ENCODE measurements at regions not wholly inside any gene's neighbourhood (a gene's known extent, or its start where the extent isn't known, plus 50 kb on each side); places are given as distances from the start of the nearest gene placed in this dataset.

- no peaks in the 10 kb centered on the region for H4K20me1 ChIP-seq (ENCODE audit: insufficient read depth, low read length)
- no peak for DNase-seq (ENCODE audit: low spot score)
- no peak overlapping the region for H2AFZ ChIP-seq (ENCODE audit: low read length)
- H3K9me3 ChIP-seq (ENCODE audit: low read length): no peaks in the 10 kb centered on the region
- no peaks in the 10 kb centered on the region for H3K4me1 ChIP-seq (ENCODE audit: insufficient read depth, low read length, poor library complexity, severe bottlenecking)
- H3K79me2 ChIP-seq (ENCODE audit: insufficient read depth, low read depth, low read length): no peaks in the 10 kb centered on the region
- no peaks in the 10 kb centered on the region for H3K9me2 ChIP-seq (ENCODE audit: insufficient read depth, low read length)
- no peak overlapping the region for H3K4me3 ChIP-seq (ENCODE audit: low read depth, low read length, poor library complexity, severe bottlenecking)
- H3K4me2 ChIP-seq (ENCODE audit: low read length): no peak overlapping the region
- no TSS peak for BruUV-seq (replicated peaks)
- ChIA-PET POLR2A (no interaction called here), CTCF (ENCODE audit: unreplicated experiment) (no interaction called here)
- H3K27ac ChIP-seq (ENCODE audit: low read depth, low read length, poor library complexity, severe bottlenecking): no peak overlapping the region
- intact Hi-C loops (cut with micrococcal nuclease; ENCODE audit: unreplicated experiment): no loop called here
- H3K36me3 ChIP-seq (ENCODE audit: insufficient read depth, low read length): no peaks in the 10 kb centered on the region
- no peak for TF ChIP-seq EZH2phosphoT487 (IDR thresholded peaks at IDR 0.05; ENCODE audit: borderline replicate concordance, low read depth, low read length)
- no peak for TF ChIP-seq CTCF (conservative IDR thresholded peaks at IDR 0.05; ENCODE audit: low read length)
Observed at GRCh38 chrX:146921204-146921603, 106.7 kb upstream of the CXorf51A start.

GRCh38 chrX:146907391-146908240 is 93.1 kb upstream of the CXorf51A start:
- no peak overlapping the region for H2AFZ ChIP-seq (ENCODE audit: low read length)
- H3K79me2 ChIP-seq (ENCODE audit: insufficient read depth, low read depth, low read length): no peaks in the 10 kb centered on the region
- H3K9me3 ChIP-seq (ENCODE audit: low read length): no peaks in the 10 kb centered on the region
- no peak overlapping the region for H3K4me3 ChIP-seq (ENCODE audit: low read depth, low read length, poor library complexity, severe bottlenecking)
- no TSS peak for BruUV-seq (replicated peaks)
- DNase-seq (ENCODE audit: low spot score): no peak
- H3K9me2 ChIP-seq (ENCODE audit: insufficient read depth, low read length): no peaks in the 10 kb centered on the region
- H3K27ac ChIP-seq (ENCODE audit: low read depth, low read length, poor library complexity, severe bottlenecking): no peak overlapping the region
- intact Hi-C loops (cut with micrococcal nuclease; ENCODE audit: unreplicated experiment): no loop called here
- H3K4me1 ChIP-seq (ENCODE audit: insufficient read depth, low read length, poor library complexity, severe bottlenecking): no peaks in the 10 kb centered on the region
- CTCF ChIA-PET (ENCODE audit: unreplicated experiment): no interaction called here
- TF ChIP-seq EZH2phosphoT487 (IDR thresholded peaks at IDR 0.05; ENCODE audit: borderline replicate concordance, low read depth, low read length) (no peak), CTCF (conservative IDR thresholded peaks at IDR 0.05; ENCODE audit: low read length) (no peak)
- H4K20me1 ChIP-seq (ENCODE audit: insufficient read depth, low read length): no peaks in the 10 kb centered on the region
- no peaks in the 10 kb centered on the region for H3K36me3 ChIP-seq (ENCODE audit: insufficient read depth, low read length)
- H3K4me2 ChIP-seq (ENCODE audit: low read length): no peak overlapping the region
- POLR2A ChIA-PET: no interaction called here

- POLR2A ChIA-PET: no interaction called here
- CTCF ChIA-PET (ENCODE audit: unreplicated experiment): no interaction called here
- Histone ChIP-seq H3K9me2 (ENCODE audit: insufficient read depth, low read length) (no peaks in the 10 kb centered on the region), H2AFZ (ENCODE audit: low read length) (no peak overlapping the region), H3K4me2 (ENCODE audit: low read length) (no peak overlapping the region), H4K20me1 (ENCODE audit: insufficient read depth, low read length) (no peaks in the 10 kb centered on the region), H3K36me3 (ENCODE audit: insufficient read depth, low read length) (no peaks in the 10 kb centered on the region), H3K27ac (ENCODE audit: low read depth, low read length, poor library complexity, severe bottlenecking) (no peak overlapping the region), H3K9me3 (ENCODE audit: low read length) (no peaks in the 10 kb centered on the region), H3K79me2 (ENCODE audit: insufficient read depth, low read depth, low read length) (no peaks in the 10 kb centered on the region), H3K4me1 (ENCODE audit: insufficient read depth, low read length, poor library complexity, severe bottlenecking) (no peaks in the 10 kb centered on the region), H3K4me3 (ENCODE audit: low read depth, low read length, poor library complexity, severe bottlenecking) (no peak overlapping the region)
- intact Hi-C loops (cut with micrococcal nuclease; ENCODE audit: unreplicated experiment): no loop called here
- TF ChIP-seq EZH2phosphoT487 (IDR thresholded peaks at IDR 0.05; ENCODE audit: borderline replicate concordance, low read depth, low read length) (no peak), CTCF (conservative IDR thresholded peaks at IDR 0.05; ENCODE audit: low read length) (no peak)
- BruUV-seq (replicated peaks): no TSS peak
- no peak for DNase-seq (ENCODE audit: low spot score)
Observed at GRCh38 chrX:146906166-146906565, 91.6 kb upstream of the CXorf51A start.
